ENCODE measurements at regions not wholly inside any gene's neighbourhood (a gene's known extent, or its start where the extent isn't known, plus 50 kb on each side); places are given as distances from the start of the nearest gene placed in this dataset.

DNA sequence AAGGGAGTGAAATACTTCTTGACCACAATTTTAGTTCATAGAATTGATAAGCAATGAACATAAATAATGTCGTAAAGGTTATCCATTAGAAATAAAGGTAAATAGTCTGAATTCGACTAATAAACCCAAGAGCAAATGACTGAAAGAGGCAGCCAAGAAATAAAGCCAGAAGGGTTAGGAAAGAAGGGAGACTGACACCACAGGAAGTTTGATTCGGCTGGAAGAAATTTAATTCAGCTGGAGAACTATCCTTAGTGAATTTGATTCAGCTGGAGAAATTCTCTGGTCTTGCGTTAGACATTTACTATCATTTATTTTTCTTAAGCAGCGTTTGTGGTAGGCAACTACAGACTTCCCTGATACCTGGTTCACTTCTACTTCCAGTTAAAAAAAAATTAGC, 429.6 kb downstream of the PID1 start:
- Histone ChIP-seq H3K27ac (ENCODE audit: low read depth in 1 of 2, low read length in 2 of 2) (peak overlapping the region; percentile 90 to 91), H3K4me1 (ENCODE audit: control insufficient read depth in 4 of 4, insufficient read depth in 4 of 4, low read length in 3 of 4) (peaks cover 3 to 56% (median 22%) of the 10 kb centered on the region in 4 donors), H3K9ac (ENCODE audit: low read depth in 1 of 2, low read length in 2 of 2) (peak overlapping the region; percentile 9 to 52), H3K9me3 (ENCODE audit: control insufficient read depth in 4 of 4, low read length in 3 of 4) (no peaks in the 10 kb centered on the region), H3K36me3 (ENCODE audit: control insufficient read depth in 4 of 4, insufficient read depth in 3 of 4, low read depth in 1 of 4, low read length in 3 of 4) (no peaks in the 10 kb centered on the region), H3K4me3 (ENCODE audit: low read depth in 1 of 3, low read length in 3 of 3) (peak overlapping the region in 2 of 3 donors; percentile 1 to 27), H3K27me3 (ENCODE audit: control insufficient read depth in 4 of 4, insufficient read depth in 4 of 4, low read length in 3 of 4) (no peaks in the 10 kb centered on the region)
- WGBS, result 42% methylated on average over 5 of the region's 5 CpGs
- TF ChIP-seq, protein P1, sequence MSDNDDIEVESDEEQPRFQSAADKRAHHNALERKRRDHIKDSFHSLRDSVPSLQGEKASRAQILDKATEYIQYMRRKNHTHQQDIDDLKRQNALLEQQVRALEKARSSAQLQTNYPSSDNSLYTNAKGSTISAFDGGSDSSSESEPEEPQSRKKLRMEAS (IDR thresholded peaks at IDR 0.05), result no peak
- TF ChIP-seq, protein P2, sequence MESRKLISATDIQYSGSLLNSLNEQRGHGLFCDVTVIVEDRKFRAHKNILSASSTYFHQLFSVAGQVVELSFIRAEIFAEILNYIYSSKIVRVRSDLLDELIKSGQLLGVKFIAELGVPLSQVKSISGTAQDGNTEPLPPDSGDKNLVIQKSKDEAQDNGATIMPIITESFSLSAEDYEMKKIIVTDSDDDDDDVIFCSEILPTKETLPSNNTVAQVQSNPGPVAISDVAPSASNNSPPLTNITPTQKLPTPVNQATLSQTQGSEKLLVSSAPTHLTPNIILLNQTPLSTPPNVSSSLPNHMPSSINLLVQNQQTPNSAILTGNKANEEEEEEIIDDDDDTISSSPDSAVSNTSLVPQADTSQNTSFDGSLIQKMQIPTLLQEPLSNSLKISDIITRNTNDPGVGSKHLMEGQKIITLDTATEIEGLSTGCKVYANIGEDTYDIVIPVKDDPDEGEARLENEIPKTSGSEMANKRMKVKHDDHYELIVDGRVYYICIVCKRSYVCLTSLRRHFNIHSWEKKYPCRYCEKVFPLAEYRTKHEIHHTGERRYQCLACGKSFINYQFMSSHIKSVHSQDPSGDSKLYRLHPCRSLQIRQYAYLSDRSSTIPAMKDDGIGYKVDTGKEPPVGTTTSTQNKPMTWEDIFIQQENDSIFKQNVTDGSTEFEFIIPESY (IDR thresholded peaks at IDR 0.05), result no peak
- TF ChIP-seq SP1 (IDR thresholded peaks at IDR 0.05), result no peak
- TF ChIP-seq GABPA (IDR thresholded peaks at IDR 0.05 in 1 of 2, conservative IDR thresholded peaks at IDR 0.05 in 1 of 2), result no peak
- no peak for TF ChIP-seq YY1 (IDR thresholded peaks at IDR 0.05)
- TF ChIP-seq FOXA2 (IDR thresholded peaks at IDR 0.05), result no peak
- TF ChIP-seq REST (IDR thresholded peaks at IDR 0.05), result no peak
- no peak for TF ChIP-seq RAD21 (IDR thresholded peaks at IDR 0.05)
- TF ChIP-seq HNF4A (conservative IDR thresholded peaks at IDR 0.05), result no peak
- no peak for TF ChIP-seq ATF3 (IDR thresholded peaks at IDR 0.05)
- TF ChIP-seq EGR1 (IDR thresholded peaks at IDR 0.05; ENCODE audit: low read depth in 2 of 2), result no peak
- no peak for TF ChIP-seq RXRA (IDR thresholded peaks at IDR 0.05)
- no peak for TF ChIP-seq FOXA1 (IDR thresholded peaks at IDR 0.05)
- no peak for TF ChIP-seq TAF1 (conservative IDR thresholded peaks at IDR 0.05)
- no peak for TF ChIP-seq HNF4G (IDR thresholded peaks at IDR 0.05)
- no peak for TF ChIP-seq JUND (IDR thresholded peaks at IDR 0.05)
- no peak for TF ChIP-seq NR2F2 (IDR thresholded peaks at IDR 0.05)
- TF ChIP-seq CTCF (IDR thresholded peaks at IDR 0.05; ENCODE audit: low read depth, low read length, missing input control), result no peak
- no peak for DNase-seq (ENCODE audit: low spot score)

All from liver (tissue), 8 donors.